ENCODE measurements at regions not wholly inside any gene's neighbourhood (a gene's known extent, or its start where the extent isn't known, plus 50 kb on each side); places are given as distances from the start of the nearest gene placed in this dataset.

DNA sequence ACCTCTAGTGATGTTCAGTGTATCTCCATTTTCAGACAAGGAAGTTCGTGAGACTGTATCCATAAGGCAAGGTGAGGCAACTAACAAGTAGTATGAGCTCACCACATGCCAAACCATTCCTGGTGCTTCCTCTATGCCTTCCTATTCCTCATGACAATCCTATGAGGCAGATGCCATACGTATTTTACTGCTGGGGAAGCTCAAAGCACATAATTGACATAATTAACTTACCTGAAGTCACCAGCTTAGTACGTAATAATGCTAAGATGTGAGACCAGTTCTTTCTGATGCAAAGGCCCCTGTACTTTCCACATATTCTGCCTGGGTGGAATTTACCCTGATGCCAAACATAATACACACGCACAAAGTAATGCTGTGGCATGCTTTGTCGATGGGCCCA lies 83.6 kb upstream of the NFIA start:
- no peaks in the 10 kb centered on the region for H3K79me1 ChIP-seq (ENCODE audit: low read depth, low read length)
- H3K27ac ChIP-seq (ENCODE audit: low read depth, low read length): no peak overlapping the region
- no peaks in the 10 kb centered on the region for H3K23me2 ChIP-seq (ENCODE audit: low read depth, low read length)
- H2BK20ac ChIP-seq (ENCODE audit: low read length): no peak overlapping the region
- H4K91ac ChIP-seq (replicated peaks; ENCODE audit: insufficient read length, low read length): no peak overlapping the region
- no peak overlapping the region for H2AK5ac ChIP-seq (ENCODE audit: low read depth, low read length)
- no peak overlapping the region for H3K4ac ChIP-seq (replicated peaks; ENCODE audit: insufficient read length, low read depth, low read length)
- no peaks in the 10 kb centered on the region for H3K36me3 ChIP-seq (ENCODE audit: control insufficient read depth in 2 of 4, insufficient read depth in 4 of 4, low read length in 3 of 4)
- H3K4me1 ChIP-seq (replicated peaks in 1 of 4; ENCODE audit: control insufficient read depth in 3 of 4, insufficient read depth in 4 of 4, low read length in 3 of 4): peaks cover 0 to 6% (median 0%) of the 10 kb centered on the region in 4 experiments; a peak in 1 of 7 replicates
- H3K18ac ChIP-seq (ENCODE audit: extremely low read depth, low read length): no peak overlapping the region
- FAIRE-seq: no peak
- no peaks in the 10 kb centered on the region for H3K9me3 ChIP-seq (ENCODE audit: insufficient read depth in 2 of 2, low read depth in 1 of 2, low read length in 1 of 2)
- H3K4me2 ChIP-seq (ENCODE audit: insufficient read depth in 1 of 2, low read depth in 2 of 2, low read length in 2 of 2): no peak overlapping the region
- H2BK5ac ChIP-seq (ENCODE audit: low read depth, low read length): no peak overlapping the region
- H3K9ac ChIP-seq (replicated peaks in 1 of 4; ENCODE audit: extremely low read depth in 1 of 4, low read depth in 3 of 4, low read length in 3 of 4): no peak overlapping the region
- no peak overlapping the region for H3K23ac ChIP-seq (ENCODE audit: insufficient read length)
- WGBS, 2 experiments (ENCODE audit: extremely low coverage in 1 of 2, insufficient coverage in 1 of 2, insufficient read length in 1 of 2, insufficient replicate concordance in 2 of 2, low coverage in 1 of 2, low lambda C conversion rate in 2 of 2, missing lambda C conversion rate in 1 of 2): 88% methylated on average over 5 of the region's 5 CpGs; no CpG with 5 or more reads in 1 of the 2 experiments
- no peak overlapping the region for H3K56ac ChIP-seq (replicated peaks; ENCODE audit: insufficient read length, low read depth, low read length)
- H2BK15ac ChIP-seq (ENCODE audit: low read length): no peak overlapping the region
- H4K5ac ChIP-seq (ENCODE audit: insufficient read length, low read depth, low read length): no peak overlapping the region
- no peaks in the 10 kb centered on the region for H4K20me1 ChIP-seq (replicated peaks in 1 of 2; ENCODE audit: control insufficient read depth in 1 of 2, insufficient read depth in 2 of 2, low read length in 2 of 2)
- H3K4me3 ChIP-seq (ENCODE audit: extremely low read depth in 1 of 4, insufficient read depth in 2 of 4, low read depth in 3 of 4, low read length in 4 of 4): no peak overlapping the region
- CTCF ChIA-PET (ENCODE audit: partially characterized antibody): interaction anchor here (0.9 to 1.2 kb wide), 4 partner anchors 18 to 82 kb away, joined by 3 to 5 read pairs (median 4); no protein-coding TSS in a partner anchor
- no peaks in the 10 kb centered on the region; a peak in 1 of 7 replicates for H3K27me3 ChIP-seq (replicated peaks in 1 of 4; ENCODE audit: control insufficient read depth in 3 of 4, extremely low read depth in 1 of 4, insufficient read depth in 3 of 4, low read length in 3 of 4)
- H3K14ac ChIP-seq (ENCODE audit: insufficient read length): no peak overlapping the region
- H2BK12ac ChIP-seq (ENCODE audit: low read depth, low read length): no peak overlapping the region
- H2BK120ac ChIP-seq (replicated peaks; ENCODE audit: low read depth, low read length): no peak overlapping the region
- H3K79me2 ChIP-seq (ENCODE audit: control insufficient read depth in 1 of 2, insufficient read depth in 2 of 2, low read length in 2 of 2): no peaks in the 10 kb centered on the region
- DNase-seq (ENCODE audit: low read depth in 1 of 2, low spot score in 2 of 2): no peak
- POLR2A ChIA-PET (ENCODE audit: partially characterized antibody): interaction anchor here (0.7 kb wide), 1 partner anchor 67 kb away, joined by 3 read pairs; no protein-coding TSS in a partner anchor
- TF ChIP-seq YY1 (IDR thresholded peaks at IDR 0.05; ENCODE audit: low read depth, low read length): no peak
- TF ChIP-seq RBBP5 (IDR thresholded peaks at IDR 0.05; ENCODE audit: borderline replicate concordance, low read depth, low read length): no peak
- TF ChIP-seq SUZ12 (IDR thresholded peaks at IDR 0.05; ENCODE audit: low read length): no peak
- no peak for TF ChIP-seq ZNF274 (IDR thresholded peaks at IDR 0.05; ENCODE audit: borderline replicate concordance, extremely low read depth, low read length)
- no peak for TF ChIP-seq SP2 (IDR thresholded peaks at IDR 0.05; ENCODE audit: low read length)
- TF ChIP-seq SRF (IDR thresholded peaks at IDR 0.05; ENCODE audit: low read depth, low read length): no peak
- no peak for TF ChIP-seq TEAD4 (IDR thresholded peaks at IDR 0.05; ENCODE audit: low read depth, low read length)
- TF ChIP-seq RFX5 (IDR thresholded peaks at IDR 0.05; ENCODE audit: borderline replicate concordance, low read depth, low read length): no peak
- TF ChIP-seq SIRT6 (IDR thresholded peaks at IDR 0.05; ENCODE audit: low read length): no peak
- H2AFZ ChIP-seq (ENCODE audit: low read length): no peak overlapping the region
- H4K8ac ChIP-seq (ENCODE audit: extremely low read depth, insufficient read depth, low read length): no peak overlapping the region
